AG08396 (cell line): ENCODE measurements at regions not wholly inside any gene's neighbourhood (a gene's known extent, or its start where the extent isn't known, plus 50 kb on each side); places are given as distances from the start of the nearest gene placed in this dataset.
A peak's percentile ranks its signal among the peaks of the same experiment; 100 is the strongest.

Experiments
- DNase-seq: peaks from one replicate; pipeline ENCODE4 v3.0.0; 2012; ENCODE audit warnings: low spot score, mixed read lengths

- DNase-seq, result no peak
Observed at GRCh38 chr5:148708854-148709253, 54.5 kb upstream of the HTR4 start.

GRCh38 chr5:148711961-148712360 is 57.6 kb upstream of the HTR4 start:
- DNase-seq, result no peak

GRCh38 chr5:148713735-148714508 is 59.6 kb upstream of the HTR4 start:
- no peak for DNase-seq

- no peak for DNase-seq
Observed at GRCh38 chr5:148716716-148717115, 62.4 kb upstream of the HTR4 start.

GRCh38 chr5:148717668-148718067 is 63.3 kb upstream of the HTR4 start:
- no peak for DNase-seq

GRCh38 chr5:148719605-148720004 is 65.3 kb upstream of the HTR4 start:
- DNase-seq, result no peak

GRCh38 chr5:148720257-148720656 is 65.9 kb upstream of the HTR4 start:
- no peak for DNase-seq

GRCh38 chr5:148723143-148723542 is 68.8 kb upstream of the HTR4 start:
- no peak for DNase-seq

GRCh38 chr5:148725675-148726074 is 71.3 kb upstream of the HTR4 start:
- DNase-seq, result no peak

GRCh38 chr5:148729182-148729581 is 74.9 kb upstream of the HTR4 start:
- DNase-seq, result no peak

- no peak for DNase-seq
Observed at GRCh38 chr5:148730270-148730669, 75.9 kb upstream of the HTR4 start.

GRCh38 chr5:148730942-148731898 is 76.9 kb upstream of the HTR4 start:
- peak; percentile 62 for DNase-seq

- DNase-seq, result no peak
Observed at GRCh38 chr5:148732692-148733091, 78.4 kb upstream of the HTR4 start.

GRCh38 chr5:148733601-148734438 is 79.5 kb upstream of the HTR4 start:
- peak; percentile 32 for DNase-seq

- no peak for DNase-seq
Observed at GRCh38 chr5:148734518-148734917, 80.2 kb upstream of the HTR4 start.

GRCh38 chr5:148735301-148735835 is 81.0 kb upstream of the HTR4 start:
- no peak for DNase-seq

- no peak for DNase-seq
Observed at GRCh38 chr5:148739023-148739422, 84.7 kb upstream of the HTR4 start.

- DNase-seq, result peak; percentile 23
Observed at GRCh38 chr5:148739524-148739923, 85.2 kb upstream of the HTR4 start.

- DNase-seq, result no peak
Observed at GRCh38 chr5:148740079-148740858, 85.9 kb upstream of the HTR4 start.

- peak; percentile 34 for DNase-seq
Observed at GRCh38 chr5:148740966-148741742, 85.3 kb upstream of the ADRB2 start.
